Kidney (tissue), 13 donors: ENCODE measurements at regions not wholly inside any gene's neighbourhood (a gene's known extent, or its start where the extent isn't known, plus 50 kb on each side); places are given as distances from the start of the nearest gene placed in this dataset.

ENCODE experiments used
- DNase-seq, 5 donors: peaks; one replicate each; pipeline ENCODE4 v3.0.0-alpha.2; 2013 to 2020
- FAIRE-seq: peaks from 2 replicates; lab custom pipeline; 2012; peaks lifted over from hg19 to GRCh38; lab: Jason Lieb, UNC
- H3K27ac ChIP-seq, 2 donors: one replicate each; pipeline ENCODE4 v1.7.0; 2013; ENCODE audit warnings: low read depth in 2 of 2, low read length in 2 of 2, inconsistent platforms in 1 of 2
- H3K27me3 ChIP-seq: one replicate; pipeline ENCODE4 v1.7.1; 2013; ENCODE audit warnings: low read length, inconsistent platforms; ENCODE audit not compliant: control insufficient read depth, insufficient read depth
- H3K36me3 ChIP-seq, 3 donors: one replicate each; pipeline versions ENCODE4 v1.7.0 to v1.7.1; 2013; ENCODE audit warnings: low read length in 3 of 3, control low read depth in 1 of 3, inconsistent platforms in 1 of 3; ENCODE audit not compliant: insufficient read depth in 3 of 3, control insufficient read depth in 2 of 3
- H3K4me1 ChIP-seq, 3 donors: one replicate each; pipeline versions ENCODE4 v1.7.0 to v1.7.1; 2013; ENCODE audit warnings: low read length in 3 of 3, inconsistent platforms in 1 of 3, low read depth in 1 of 3; ENCODE audit not compliant: control insufficient read depth in 2 of 3, insufficient read depth in 2 of 3
- H3K4me3 ChIP-seq, 3 donors: one replicate each; pipeline versions ENCODE4 v1.7.0 to v1.8.1; 2013; ENCODE audit warnings: low read length in 3 of 3, control low read depth in 1 of 3, inconsistent platforms in 1 of 3
- H3K9ac ChIP-seq, 3 donors: one replicate each; pipeline versions ENCODE4 v1.7.0 to v1.7.1; 2013; ENCODE audit warnings: low read length in 3 of 3, control low read depth in 1 of 3, inconsistent platforms in 1 of 3
- H3K9me3 ChIP-seq, 3 donors: one replicate each; pipeline versions ENCODE4 v1.7.0 to v1.7.1; 2013; ENCODE audit warnings: low read length in 3 of 3, control low read depth in 1 of 3, inconsistent platforms in 1 of 3; ENCODE audit not compliant: control insufficient read depth in 2 of 3, insufficient read depth in 1 of 3
- CTCF ChIP-seq: IDR thresholded peaks from 3 replicates; pipeline ENCODE4 v1.5.1; 2012; ENCODE audit warnings: mild to moderate bottlenecking, moderate library complexity, borderline replicate concordance; ENCODE audit not compliant: insufficient read depth; ENCODE audit errors: extremely low read depth
- intact Hi-C: fragments of 100-400 bp; cut with DNase I; formaldehyde crosslinking; loops from one replicate; pipeline ENCODE4 v1.11.1; 2022
- donor health status: control.
- donor health status: control.
- donor health status: control.
- donor health status: control.
- donor health status: control.
- donor health status: DM: yes; HTN: yes; CAD: no.
- donor health status: Normal renal cell carcinoma (clear cell type).

- no peak for FAIRE-seq
- DNase-seq, result no peak
- H3K4me1 ChIP-seq, result no peaks in the 10 kb centered on the region
- intact Hi-C loops, result no loop called here
- no peak overlapping the region for H3K4me3 ChIP-seq
- no peak overlapping the region for H3K9ac ChIP-seq
- H3K9me3 ChIP-seq, result no peaks in the 10 kb centered on the region
- no peaks in the 10 kb centered on the region for H3K27me3 ChIP-seq
- H3K36me3 ChIP-seq, result no peaks in the 10 kb centered on the region
- H3K27ac ChIP-seq, result no peak overlapping the region
- TF ChIP-seq CTCF, result no peak
Observed at GRCh38 chr9:119801311-119801710, 432.1 kb upstream of the BRINP1 start.

GRCh38 chr9:119795395-119795794, 426.2 kb upstream of the BRINP1 start:
- Histone ChIP-seq H3K36me3 (no peaks in the 10 kb centered on the region), H3K4me1 (no peaks in the 10 kb centered on the region), H3K27me3 (no peaks in the 10 kb centered on the region), H3K4me3 (no peak overlapping the region), H3K9ac (no peak overlapping the region), H3K27ac (no peak overlapping the region), H3K9me3 (no peaks in the 10 kb centered on the region)
- FAIRE-seq, result no peak
- DNase-seq, result no peak
- no peak for TF ChIP-seq CTCF
- intact Hi-C loops, result no loop called here

- Histone ChIP-seq H3K36me3 (no peaks in the 10 kb centered on the region), H3K4me1 (no peaks in the 10 kb centered on the region), H3K9ac (no peak overlapping the region), H3K4me3 (no peak overlapping the region), H3K27me3 (no peaks in the 10 kb centered on the region), H3K27ac (no peak overlapping the region), H3K9me3 (no peaks in the 10 kb centered on the region)
- FAIRE-seq (no peak), DNase-seq (no peak)
- TF ChIP-seq CTCF, result no peak
- intact Hi-C loops, result no loop called here
Observed at GRCh38 chr9:119794836-119795235, 425.6 kb upstream of the BRINP1 start.

- H3K4me1 ChIP-seq, result no peaks in the 10 kb centered on the region
- no peak overlapping the region for H3K4me3 ChIP-seq
- no peak for TF ChIP-seq CTCF
- no peaks in the 10 kb centered on the region for H3K27me3 ChIP-seq
- no peak for DNase-seq
- intact Hi-C loops, result no loop called here
- H3K9ac ChIP-seq, result no peak overlapping the region
- H3K36me3 ChIP-seq, result no peaks in the 10 kb centered on the region
- FAIRE-seq, result no peak
- H3K27ac ChIP-seq, result no peak overlapping the region
- H3K9me3 ChIP-seq, result no peaks in the 10 kb centered on the region
Observed at GRCh38 chr9:119793218-119793617, 424.0 kb upstream of the BRINP1 start.
